Mesendoderm (in vitro differentiated cells): ENCODE measurements at regions not wholly inside any gene's neighbourhood (a gene's known extent, or its start where the extent isn't known, plus 50 kb on each side); places are given as distances from the start of the nearest gene placed in this dataset.

Experiments used
- DNase-seq: peaks from one replicate; pipeline ENCODE4 v3.0.0; 2013
- H2AK5ac ChIP-seq: 2 replicates; pipeline ENCODE4 v1.6.1; 2013; ENCODE audit warnings: low read length, inconsistent platforms
- H2BK120ac ChIP-seq: 2 replicates; pipeline ENCODE4 v1.6.1; 2013; ENCODE audit warnings: low read depth, mild to moderate bottlenecking, low read length, moderate library complexity, mixed read lengths
- H2BK15ac ChIP-seq: replicated peaks from 2 replicates; pipeline ENCODE4 v1.6.1; 2013; ENCODE audit warnings: low read depth, mild to moderate bottlenecking, moderate library complexity
- H2BK5ac ChIP-seq: 2 replicates; pipeline ENCODE4 v1.6.1; 2013; ENCODE audit warnings: low read length, inconsistent platforms
- H3K18ac ChIP-seq: 2 replicates; pipeline ENCODE4 v1.6.1; 2013; ENCODE audit warnings: mild to moderate bottlenecking, low read length, mixed read lengths
- H3K23ac ChIP-seq: one replicate; pipeline ENCODE4 v1.6.1; 2013; ENCODE audit warnings: low read length
- H3K27ac ChIP-seq: 2 replicates; pipeline ENCODE4 v1.5.1; 2013; ENCODE audit warnings: low read depth, mild to moderate bottlenecking, inconsistent platforms, low read length, moderate library complexity
- H3K27me3 ChIP-seq: 2 replicates; pipeline ENCODE4 v1.6.1; 2013; ENCODE audit warnings: low read length, control low read depth, mild to moderate bottlenecking, inconsistent platforms; ENCODE audit not compliant: insufficient read depth, poor library complexity
- H3K36me3 ChIP-seq: 2 replicates; pipeline ENCODE4 v1.6.1; 2013; ENCODE audit warnings: low read length, inconsistent platforms; ENCODE audit not compliant: control insufficient read depth, insufficient read depth
- H3K4ac ChIP-seq: one replicate; pipeline ENCODE4 v1.6.1; 2013; ENCODE audit warnings: low read depth, mild to moderate bottlenecking, low read length, moderate library complexity
- H3K4me1 ChIP-seq: 2 replicates; pipeline ENCODE4 v1.6.1; 2013; ENCODE audit warnings: low read depth, low read length, inconsistent platforms; ENCODE audit not compliant: control insufficient read depth
- H3K4me2 ChIP-seq: 2 replicates; pipeline ENCODE4 v1.6.1; 2013; ENCODE audit warnings: low read length
- H3K4me3 ChIP-seq: 2 replicates; pipeline ENCODE4 v1.5.1; 2013; ENCODE audit warnings: mild to moderate bottlenecking, low read length
- H3K56ac ChIP-seq: one replicate; pipeline ENCODE4 v1.6.1; 2013; ENCODE audit warnings: low read length
- H3K79me1 ChIP-seq: 2 replicates; pipeline ENCODE4 v1.6.1; 2013; ENCODE audit warnings: low read length, inconsistent platforms
- H3K79me2 ChIP-seq: 2 replicates; pipeline ENCODE4 v1.6.1; 2013; ENCODE audit warnings: mild to moderate bottlenecking, low read length; ENCODE audit not compliant: control insufficient read depth, insufficient read depth
- H3K9ac ChIP-seq: 2 replicates; pipeline ENCODE4 v1.6.1; 2013; ENCODE audit warnings: low read length, inconsistent platforms
- H4K5ac ChIP-seq: one replicate; pipeline ENCODE4 v1.6.1; 2013; ENCODE audit warnings: low read length
- H4K8ac ChIP-seq: one replicate; pipeline ENCODE4 v1.6.1; 2013; ENCODE audit warnings: low read depth, mild to moderate bottlenecking, control low read depth, low read length, moderate library complexity
- WGBS: extraction: QIAGEN DNeasy Blood & Tissue Kit; methylation state at CpG from one replicate; pipeline ENCODE4 v1.1.7; 2013; ENCODE audit warnings: low lambda C conversion rate, missing lambda C conversion rate; ENCODE audit not compliant: insufficient coverage; ENCODE audit errors: extremely low coverage; 5-methylcytosine and 5-hydroxymethylcytosine counted together

DNA sequence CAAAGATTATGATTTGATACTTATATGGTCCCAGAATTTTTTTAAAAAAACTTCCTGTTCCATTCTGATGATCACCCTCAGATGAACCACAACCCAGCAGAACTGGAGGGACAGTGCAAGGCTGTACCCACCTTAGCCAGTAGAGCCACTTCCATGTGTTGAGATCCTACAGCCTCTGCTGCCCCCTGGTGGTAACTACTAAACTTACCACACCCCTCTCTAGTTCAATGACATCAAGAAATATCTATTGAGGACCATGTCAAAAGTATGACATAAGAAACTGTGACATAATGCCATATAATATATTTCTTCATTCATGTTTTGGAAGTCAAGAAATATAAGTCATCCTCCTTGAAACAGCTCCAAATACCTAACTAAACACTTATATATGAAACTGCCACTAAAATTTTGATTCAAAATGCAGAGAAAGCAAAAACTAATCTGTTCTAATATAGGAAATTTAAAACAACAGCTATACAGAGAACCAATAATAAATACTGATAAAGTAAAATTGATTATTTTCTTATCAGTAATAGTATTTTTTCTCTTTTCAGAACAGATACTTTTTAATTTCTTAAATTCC is 412.6 kb downstream of the KCTD12 start:
- H3K36me3 ChIP-seq, result no peaks in the 10 kb centered on the region
- no peak overlapping the region for H2AK5ac ChIP-seq
- H4K5ac ChIP-seq, result no peak overlapping the region
- no peak overlapping the region for H3K56ac ChIP-seq
- H3K27me3 ChIP-seq, result no peaks in the 10 kb centered on the region
- no peak overlapping the region for H2BK120ac ChIP-seq
- no peaks in the 10 kb centered on the region for H3K79me1 ChIP-seq
- H3K4me1 ChIP-seq, result no peaks in the 10 kb centered on the region
- H2BK15ac ChIP-seq, result no peak overlapping the region
- H3K18ac ChIP-seq, result no peak overlapping the region
- H3K79me2 ChIP-seq, result no peaks in the 10 kb centered on the region
- H3K4ac ChIP-seq, result no peak overlapping the region
- H3K9ac ChIP-seq, result no peak overlapping the region
- no peak overlapping the region for H3K27ac ChIP-seq
- H3K4me3 ChIP-seq, result no peak overlapping the region
- H4K8ac ChIP-seq, result no peak overlapping the region
- peak; percentile 83 for DNase-seq
- no peak overlapping the region for H3K23ac ChIP-seq
- H3K4me2 ChIP-seq, result no peak overlapping the region
- H2BK5ac ChIP-seq, result no peak overlapping the region

DNA sequence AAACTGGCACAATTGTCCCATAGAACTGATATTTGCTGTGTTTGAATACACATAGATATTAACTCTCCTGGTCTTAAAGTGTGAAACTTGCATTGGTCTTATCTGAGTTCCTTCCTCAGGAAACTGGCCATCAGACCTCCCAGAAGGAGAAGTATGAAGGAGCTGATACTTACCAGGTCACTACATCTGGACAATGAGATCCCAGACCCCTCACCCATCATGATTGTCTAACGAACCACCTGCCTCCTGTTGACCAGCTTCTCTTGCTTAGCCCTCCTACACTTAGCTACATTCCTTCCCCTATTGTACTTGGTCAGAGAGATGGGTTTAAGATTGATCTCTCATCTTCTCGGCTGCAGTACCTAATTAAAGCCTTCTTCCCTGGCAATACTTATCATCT is 413.3 kb downstream of the KCTD12 start:
- Histone ChIP-seq H3K56ac (no peak overlapping the region), H3K4me1 (no peaks in the 10 kb centered on the region), H4K8ac (no peak overlapping the region), H3K4me2 (no peak overlapping the region), H3K9ac (no peak overlapping the region), H3K79me2 (no peaks in the 10 kb centered on the region), H4K5ac (no peak overlapping the region), H3K79me1 (no peaks in the 10 kb centered on the region), H2AK5ac (no peak overlapping the region), H3K4ac (no peak overlapping the region), H2BK120ac (no peak overlapping the region), H2BK15ac (no peak overlapping the region), H3K18ac (no peak overlapping the region), H3K36me3 (no peaks in the 10 kb centered on the region), H3K27ac (no peak overlapping the region), H3K27me3 (no peaks in the 10 kb centered on the region), H3K4me3 (no peak overlapping the region), H3K23ac (no peak overlapping the region), H2BK5ac (no peak overlapping the region)
- DNase-seq, result peak; percentile 36
- no CpG with 5 or more reads among the region's 2 CpGs for WGBS

DNA sequence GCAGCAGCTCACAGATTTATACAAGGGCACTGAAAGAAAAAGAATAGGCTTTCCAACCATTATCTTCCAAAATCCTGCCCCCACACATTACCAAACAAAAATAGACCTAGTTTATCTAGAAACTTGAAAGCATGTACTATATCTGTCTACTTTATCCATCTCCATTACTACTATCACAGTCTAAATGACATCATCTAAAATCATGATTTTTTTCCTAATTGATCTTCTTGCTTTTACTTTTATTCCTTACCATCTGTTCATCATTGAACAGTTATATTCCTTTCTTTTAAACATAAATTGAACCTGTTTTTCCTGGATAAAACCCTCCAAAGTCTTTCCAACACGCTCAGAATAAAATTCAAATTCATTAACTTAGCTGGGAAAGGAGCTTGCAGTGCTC is 414.7 kb downstream of the KCTD12 start:
- H3K27ac ChIP-seq, result no peak overlapping the region
- no CpG with 5 or more reads among the region's 1 CpG for WGBS
- H3K23ac ChIP-seq, result no peak overlapping the region
- H3K4me3 ChIP-seq, result no peak overlapping the region
- H2BK120ac ChIP-seq, result no peak overlapping the region
- H2BK15ac ChIP-seq, result no peak overlapping the region
- H3K18ac ChIP-seq, result no peak overlapping the region
- H2AK5ac ChIP-seq, result no peak overlapping the region
- no peak overlapping the region for H3K4ac ChIP-seq
- no peaks in the 10 kb centered on the region for H3K27me3 ChIP-seq
- no peak overlapping the region for H4K5ac ChIP-seq
- no peak overlapping the region for H3K56ac ChIP-seq
- no peaks in the 10 kb centered on the region for H3K36me3 ChIP-seq
- no peaks in the 10 kb centered on the region for H3K4me1 ChIP-seq
- no peak overlapping the region for H3K4me2 ChIP-seq
- no peak overlapping the region for H3K9ac ChIP-seq
- no peaks in the 10 kb centered on the region for H3K79me2 ChIP-seq
- no peak for DNase-seq
- no peaks in the 10 kb centered on the region for H3K79me1 ChIP-seq
- no peak overlapping the region for H2BK5ac ChIP-seq
- H4K8ac ChIP-seq, result no peak overlapping the region

DNA sequence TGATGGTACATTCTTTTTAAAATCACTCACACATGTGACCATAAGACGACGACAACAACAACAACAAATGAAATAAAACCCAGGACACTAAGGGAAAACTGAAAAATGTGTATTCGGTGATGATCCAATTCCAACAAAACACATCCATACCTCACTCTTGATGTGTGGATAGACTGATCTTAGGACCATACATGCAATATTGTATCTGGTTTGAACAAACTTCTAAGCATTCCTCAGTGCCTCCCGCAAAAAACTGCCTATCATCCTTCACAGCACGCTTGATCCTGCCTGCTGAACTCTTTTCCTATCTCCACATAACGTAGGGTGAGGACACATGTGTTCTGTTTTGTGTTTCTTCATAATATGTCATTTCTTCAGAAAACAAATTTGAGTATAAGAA is 415.2 kb downstream of the KCTD12 start:
- no peak overlapping the region for H2BK5ac ChIP-seq
- no peak overlapping the region for H3K9ac ChIP-seq
- H2BK120ac ChIP-seq, result no peak overlapping the region
- no peaks in the 10 kb centered on the region for H3K36me3 ChIP-seq
- peak; percentile 1 for DNase-seq
- no peaks in the 10 kb centered on the region for H3K4me1 ChIP-seq
- H3K27me3 ChIP-seq, result no peaks in the 10 kb centered on the region
- WGBS, result no CpG with 5 or more reads among the region's 6 CpGs
- H2AK5ac ChIP-seq, result no peak overlapping the region
- no peak overlapping the region for H3K23ac ChIP-seq
- H3K79me2 ChIP-seq, result no peaks in the 10 kb centered on the region
- no peak overlapping the region for H3K4ac ChIP-seq
- H3K4me2 ChIP-seq, result no peak overlapping the region
- no peaks in the 10 kb centered on the region for H3K79me1 ChIP-seq
- no peak overlapping the region for H3K18ac ChIP-seq
- no peak overlapping the region for H4K8ac ChIP-seq
- H2BK15ac ChIP-seq, result no peak overlapping the region
- no peak overlapping the region for H3K4me3 ChIP-seq
- H3K56ac ChIP-seq, result no peak overlapping the region
- no peak overlapping the region for H4K5ac ChIP-seq
- H3K27ac ChIP-seq, result no peak overlapping the region

DNA sequence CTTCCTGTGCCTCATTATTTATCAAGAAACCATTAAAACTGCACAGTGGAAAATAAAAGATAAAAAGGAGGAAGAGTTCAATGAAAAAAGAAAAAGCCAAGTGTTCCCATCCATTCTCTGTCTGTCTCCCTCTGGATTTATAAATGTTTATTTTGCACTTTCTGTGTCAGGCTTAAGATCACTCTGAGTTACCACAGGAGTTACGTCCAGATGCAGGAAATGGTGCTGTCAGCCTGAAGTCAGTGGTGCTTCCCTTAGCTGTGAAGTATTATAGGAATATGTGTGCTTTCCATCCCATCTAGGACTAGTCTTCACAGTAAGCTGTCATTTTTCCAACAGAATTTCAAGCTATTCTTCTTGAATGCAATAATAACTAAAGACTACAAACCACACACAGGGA is 420.2 kb downstream of the KCTD12 start:
- DNase-seq, result no peak
- Histone ChIP-seq H3K56ac (no peak overlapping the region), H3K18ac (no peak overlapping the region), H4K8ac (no peak overlapping the region), H3K4ac (no peak overlapping the region), H3K4me3 (no peak overlapping the region), H4K5ac (no peak overlapping the region), H3K4me1 (no peaks in the 10 kb centered on the region), H2AK5ac (no peak overlapping the region), H3K79me1 (no peaks in the 10 kb centered on the region), H3K27ac (no peak overlapping the region), H3K36me3 (no peaks in the 10 kb centered on the region), H2BK120ac (no peak overlapping the region), H2BK5ac (no peak overlapping the region), H3K79me2 (no peaks in the 10 kb centered on the region), H3K27me3 (no peaks in the 10 kb centered on the region), H3K4me2 (no peak overlapping the region), H3K9ac (no peak overlapping the region), H2BK15ac (no peak overlapping the region), H3K23ac (no peak overlapping the region)
- no CpG with 5 or more reads among the region's 1 CpG for WGBS

DNA sequence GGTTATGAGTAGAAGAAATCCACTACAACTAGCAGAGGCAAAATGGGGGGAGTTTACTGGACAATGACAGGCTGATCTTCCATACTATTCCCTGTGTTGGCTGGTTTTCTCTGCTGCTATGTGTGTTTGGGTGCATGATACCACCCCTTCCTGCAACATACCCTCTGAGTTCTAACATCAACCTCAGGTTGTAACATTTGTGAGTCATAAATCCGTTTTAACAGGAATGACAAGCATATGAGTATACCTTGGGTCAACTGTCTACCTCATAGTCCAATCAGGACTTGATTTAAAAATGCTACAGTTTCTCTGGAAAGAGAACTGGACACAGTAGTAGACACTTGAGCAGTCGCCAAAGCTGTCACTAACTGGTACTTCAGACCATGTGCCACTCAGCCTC is 422.9 kb downstream of the KCTD12 start:
- Histone ChIP-seq H3K18ac (no peak overlapping the region), H4K5ac (no peak overlapping the region), H3K79me2 (no peaks in the 10 kb centered on the region), H3K4me1 (no peaks in the 10 kb centered on the region), H3K36me3 (no peaks in the 10 kb centered on the region), H3K79me1 (no peaks in the 10 kb centered on the region), H3K56ac (no peak overlapping the region), H2AK5ac (no peak overlapping the region), H3K27me3 (no peaks in the 10 kb centered on the region), H3K4ac (no peak overlapping the region), H4K8ac (no peak overlapping the region), H3K23ac (no peak overlapping the region), H3K4me2 (no peak overlapping the region), H2BK120ac (no peak overlapping the region), H2BK5ac (no peak overlapping the region), H3K27ac (no peak overlapping the region), H2BK15ac (no peak overlapping the region), H3K4me3 (no peak overlapping the region), H3K9ac (no peak overlapping the region)
- no CpG with 5 or more reads among the region's 2 CpGs for WGBS
- DNase-seq, result no peak
